ENCODE measurements at regions not wholly inside any gene's neighbourhood (a gene's known extent, or its start where the extent isn't known, plus 50 kb on each side); places are given as distances from the start of the nearest gene placed in this dataset.

- DNase-seq (ENCODE audit: low spot score) = no peak
These were observed 102.0 kb upstream of the USP38 start for GRCh38 chr4:143082701-143083100.

- DNase-seq (ENCODE audit: low spot score) = no peak
These were observed 100.8 kb upstream of the USP38 start for GRCh38 chr4:143083756-143084472.

GRCh38 chr4:143084566-143084965 is 100.2 kb upstream of the USP38 start:
- DNase-seq (ENCODE audit: low spot score) = no peak

GRCh38 chr4:143085224-143085623 is 99.5 kb upstream of the USP38 start:
- DNase-seq (ENCODE audit: low spot score) = no peak

- no peak for DNase-seq (ENCODE audit: low spot score)
These were observed 99.1 kb upstream of the USP38 start for GRCh38 chr4:143085659-143086058.

- DNase-seq (ENCODE audit: low spot score) = no peak
These were observed 95.4 kb upstream of the USP38 start for GRCh38 chr4:143089291-143089690.

- no peak for DNase-seq (ENCODE audit: low spot score)
These were observed 94.9 kb upstream of the USP38 start for GRCh38 chr4:143089847-143090246.

- no peak for DNase-seq (ENCODE audit: low spot score)
These were observed 92.9 kb upstream of the USP38 start for GRCh38 chr4:143091862-143092261.

- no peak for DNase-seq (ENCODE audit: low spot score)
These were observed 89.3 kb upstream of the USP38 start for GRCh38 chr4:143095447-143095846.

- no peak for DNase-seq (ENCODE audit: low spot score)
These were observed 87.0 kb upstream of the USP38 start for GRCh38 chr4:143097751-143098150.

GRCh38 chr4:143099693-143100092 is 85.0 kb upstream of the USP38 start:
- DNase-seq (ENCODE audit: low spot score) = no peak

- no peak for DNase-seq (ENCODE audit: low spot score)
These were observed 75.3 kb upstream of the USP38 start for GRCh38 chr4:143109376-143109775.

- no peak for DNase-seq (ENCODE audit: low spot score)
These were observed 66.1 kb upstream of the USP38 start for GRCh38 chr4:143118663-143119062.

- DNase-seq (ENCODE audit: low spot score) = no peak
These were observed 57.1 kb upstream of the USP38 start for GRCh38 chr4:143127621-143128020.

GRCh38 chr4:143133977-143134376 is 50.7 kb upstream of the USP38 start:
- DNase-seq (ENCODE audit: low spot score) = no peak
